Fibroblast of lung (primary cell): ENCODE measurements at regions not wholly inside any gene's neighbourhood (a gene's known extent, or its start where the extent isn't known, plus 50 kb on each side); places are given as distances from the start of the nearest gene placed in this dataset.

Experiments used
- EZH2 ChIP-seq: IDR thresholded peaks from 2 replicates; pipeline ENCODE4 v1.5.1; 2012; ENCODE audit warnings: low read length, control low read depth, mild to moderate bottlenecking; ENCODE audit errors: missing control alignments
- TF ChIP-seq, protein P1 (sequence below), 2 donors: IDR thresholded peaks in 1 of 2; conservative IDR thresholded peaks in 1 of 2; 1 replicate in 1 of 2; 2 replicates in 1 of 2; pipeline ENCODE4 v1.5.1; 2011 to 2012; ENCODE audit warnings: low read length in 2 of 2, control low read depth in 1 of 2, inconsistent platforms in 1 of 2, low read depth in 1 of 2, mild to moderate bottlenecking in 1 of 2

DNA sequence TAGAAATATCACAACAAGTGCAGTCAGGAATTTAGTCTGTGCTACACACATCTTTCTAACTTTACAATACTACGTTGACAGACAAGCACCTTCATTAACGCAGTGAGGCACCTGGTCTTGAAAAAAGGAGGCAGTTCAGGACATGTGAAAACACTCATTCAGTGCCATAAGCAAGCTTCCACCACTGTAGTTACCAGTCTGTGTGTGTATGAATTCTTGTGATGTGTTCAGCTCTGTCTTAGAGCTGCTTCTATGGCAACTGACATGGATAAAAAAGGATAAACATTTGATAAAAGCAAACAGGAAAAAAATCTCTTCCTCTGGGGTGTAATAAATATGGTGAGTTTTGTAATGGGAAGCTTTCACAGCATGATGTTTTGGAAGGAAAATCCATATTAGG, 623.8 kb upstream of the NXPH2 start:
- TF ChIP-seq, protein P1, sequence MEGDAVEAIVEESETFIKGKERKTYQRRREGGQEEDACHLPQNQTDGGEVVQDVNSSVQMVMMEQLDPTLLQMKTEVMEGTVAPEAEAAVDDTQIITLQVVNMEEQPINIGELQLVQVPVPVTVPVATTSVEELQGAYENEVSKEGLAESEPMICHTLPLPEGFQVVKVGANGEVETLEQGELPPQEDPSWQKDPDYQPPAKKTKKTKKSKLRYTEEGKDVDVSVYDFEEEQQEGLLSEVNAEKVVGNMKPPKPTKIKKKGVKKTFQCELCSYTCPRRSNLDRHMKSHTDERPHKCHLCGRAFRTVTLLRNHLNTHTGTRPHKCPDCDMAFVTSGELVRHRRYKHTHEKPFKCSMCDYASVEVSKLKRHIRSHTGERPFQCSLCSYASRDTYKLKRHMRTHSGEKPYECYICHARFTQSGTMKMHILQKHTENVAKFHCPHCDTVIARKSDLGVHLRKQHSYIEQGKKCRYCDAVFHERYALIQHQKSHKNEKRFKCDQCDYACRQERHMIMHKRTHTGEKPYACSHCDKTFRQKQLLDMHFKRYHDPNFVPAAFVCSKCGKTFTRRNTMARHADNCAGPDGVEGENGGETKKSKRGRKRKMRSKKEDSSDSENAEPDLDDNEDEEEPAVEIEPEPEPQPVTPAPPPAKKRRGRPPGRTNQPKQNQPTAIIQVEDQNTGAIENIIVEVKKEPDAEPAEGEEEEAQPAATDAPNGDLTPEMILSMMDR (conservative IDR thresholded peaks at IDR 0.05 in 1 of 2, IDR thresholded peaks at IDR 0.05 in 1 of 2; ENCODE audit: low read depth in 1 of 2, low read length in 2 of 2): no peak
- TF ChIP-seq EZH2: no peak
